Prostate gland (tissue), 2 donors: ENCODE measurements at regions not wholly inside any gene's neighbourhood (a gene's known extent, or its start where the extent isn't known, plus 50 kb on each side); places are given as distances from the start of the nearest gene placed in this dataset.

Source experiments
- CTCF ChIP-seq, 4 experiments: fragments of 200-600 bp in 2 of 4; fragments of 450-650 bp in 2 of 4; sonication (generic) in 2 of 4; IDR thresholded peaks; 1 replicate in 3 of 4; 2 replicates in 1 of 4; pipeline ENCODE4 v1.5.1; 2016 to 2019; ENCODE audit warnings: antibody characterized with exemption in 4 of 4, mild to moderate bottlenecking in 2 of 4, moderate library complexity in 2 of 4
- POLR2A ChIP-seq: fragments of 450-650 bp; IDR thresholded peaks from one replicate; pipeline ENCODE4 v1.6.1; 2016; ENCODE audit warnings: antibody characterized with exemption, mild to moderate bottlenecking

GRCh38 chr13:71312923-71313322, 554.1 kb downstream of the DACH1 start:
- no peak for TF ChIP-seq CTCF (IDR thresholded peaks at IDR 0.05)
- TF ChIP-seq POLR2A: no peak
